ENCODE measurements at regions not wholly inside any gene's neighbourhood (a gene's known extent, or its start where the extent isn't known, plus 50 kb on each side); places are given as distances from the start of the nearest gene placed in this dataset.
"Not testable (repeated sequence)": the region's sequence is repeated elsewhere in the genome, so short reads cannot be mapped to it uniquely, and the experiment has no call there.

GRCh38 chr6:118719351-118720124 lies 68.1 kb upstream of the CEP85L start:
- no peak for DNase-seq (ENCODE audit: low spot score)

DNA sequence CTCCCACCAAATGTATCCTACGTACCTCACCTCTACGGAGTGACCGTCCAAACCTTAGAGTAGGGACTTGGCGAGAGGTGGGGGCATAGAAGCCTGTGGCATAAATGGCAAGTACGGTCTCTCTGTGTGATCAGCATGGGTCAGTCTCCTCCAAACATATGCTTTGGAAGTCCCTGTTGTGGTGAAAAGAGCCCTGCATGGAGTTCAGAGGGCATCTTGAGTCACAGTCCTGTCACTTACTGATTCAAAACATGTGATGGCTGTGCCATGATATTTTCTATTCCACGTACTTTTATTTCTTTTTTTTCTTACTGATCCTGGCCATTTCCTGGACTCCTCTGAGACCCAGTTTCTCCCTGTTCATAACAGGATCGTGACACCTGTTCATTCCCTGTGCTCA lies 67.5 kb upstream of the CEP85L start:
- DNase-seq (ENCODE audit: low spot score), result no peak

GRCh38 chr6:118718297-118718696 lies 66.9 kb upstream of the CEP85L start:
- no peak for DNase-seq (ENCODE audit: low spot score)

DNA sequence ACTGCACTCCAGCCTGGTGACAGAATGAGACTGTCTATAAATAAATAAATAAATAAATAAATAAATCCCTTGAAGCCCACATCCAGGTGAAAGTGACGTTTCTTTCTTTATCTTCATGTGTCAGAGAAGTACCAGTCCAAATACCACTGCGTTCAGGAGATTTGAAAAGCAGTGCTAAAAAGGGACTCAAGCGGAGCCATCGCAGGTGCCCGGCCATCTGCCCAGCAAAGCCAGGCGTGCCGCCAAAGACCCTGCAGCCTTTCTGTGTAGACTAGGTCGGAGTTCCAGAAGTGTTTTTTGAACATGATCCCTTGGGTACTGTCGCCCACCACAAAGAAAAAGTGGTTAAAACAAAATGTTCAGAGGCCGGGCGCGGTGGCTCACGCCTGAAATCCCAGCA lies 65.7 kb upstream of the CEP85L start:
- DNase-seq (ENCODE audit: low spot score), result no peak

GRCh38 chr6:118715907-118716306 lies 64.5 kb upstream of the CEP85L start:
- DNase-seq (ENCODE audit: low spot score), result not testable (repeated sequence)

DNA sequence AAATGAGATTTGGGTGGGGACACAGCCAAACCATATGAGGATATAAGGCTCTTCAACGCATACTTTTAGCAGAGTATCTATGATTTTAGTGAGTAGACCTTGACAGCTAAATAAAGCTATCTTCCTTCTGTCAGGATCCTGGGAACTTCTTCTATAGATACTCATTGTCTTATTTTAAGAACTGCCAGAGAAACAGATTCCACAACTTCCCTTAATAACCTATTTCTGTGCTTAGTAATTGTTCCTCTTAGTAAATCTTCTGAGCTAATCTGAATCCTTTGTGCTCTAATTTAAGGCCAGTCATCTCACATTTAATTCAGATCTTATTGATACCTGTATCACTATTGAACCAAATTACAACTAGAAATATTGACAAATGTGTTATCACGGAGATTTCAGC lies 64.0 kb upstream of the CEP85L start:
- no peak for DNase-seq (ENCODE audit: low spot score)

GRCh38 chr6:118714756-118715155 lies 63.4 kb upstream of the CEP85L start:
- no peak for DNase-seq (ENCODE audit: low spot score)

DNA sequence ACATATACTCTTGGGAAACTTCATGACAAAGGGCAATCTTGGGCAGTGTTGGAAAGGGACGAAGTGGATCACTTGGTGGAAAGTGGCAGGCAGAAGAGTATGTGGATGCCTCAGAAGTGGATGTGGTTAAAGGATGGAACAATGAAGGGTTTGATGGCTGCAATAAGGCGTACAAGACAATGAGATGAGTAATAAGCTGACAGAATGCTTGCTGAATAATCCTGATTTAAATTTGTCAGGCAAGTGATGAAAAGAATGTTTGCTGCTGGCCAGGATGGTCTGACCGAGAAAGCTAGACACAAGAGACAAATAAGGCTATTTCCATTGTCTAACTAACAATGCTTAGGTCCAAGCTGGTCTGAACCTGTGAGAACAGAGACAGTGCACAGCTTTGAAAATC lies 61.6 kb upstream of the CEP85L start:
- no peak for DNase-seq (ENCODE audit: low spot score)

- no peak for DNase-seq (ENCODE audit: low spot score)
Observed at GRCh38 chr6:118710616-118711015, 59.2 kb upstream of the CEP85L start.

- no peak for DNase-seq (ENCODE audit: low spot score)
Observed at GRCh38 chr6:118709859-118710350, 58.5 kb upstream of the CEP85L start.

DNA sequence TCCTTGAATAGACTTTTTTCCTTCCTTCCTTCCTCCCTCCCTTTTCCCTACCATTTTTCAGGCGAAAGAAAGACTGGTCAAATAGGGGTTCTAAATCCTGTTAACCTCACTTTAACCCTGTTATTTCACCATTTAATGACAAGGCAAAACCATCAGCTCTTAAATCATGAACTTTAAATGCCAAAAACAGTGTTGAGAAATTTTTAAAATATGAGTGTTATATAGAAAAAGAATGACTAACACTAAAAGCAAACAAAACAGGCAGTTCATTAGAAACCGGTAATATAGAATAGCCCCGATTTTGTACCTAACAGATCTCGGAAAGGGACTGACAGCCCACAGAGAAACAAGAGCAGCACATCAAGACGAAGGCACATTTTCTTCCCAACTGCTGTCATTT lies 57.4 kb upstream of the CEP85L start:
- DNase-seq (ENCODE audit: low spot score), result no peak

GRCh38 chr6:118708055-118708454 lies 56.7 kb upstream of the CEP85L start:
- no peak for DNase-seq (ENCODE audit: low spot score)

GRCh38 chr6:118706702-118707101 lies 55.3 kb upstream of the CEP85L start:
- DNase-seq (ENCODE audit: low spot score), result no peak

DNA sequence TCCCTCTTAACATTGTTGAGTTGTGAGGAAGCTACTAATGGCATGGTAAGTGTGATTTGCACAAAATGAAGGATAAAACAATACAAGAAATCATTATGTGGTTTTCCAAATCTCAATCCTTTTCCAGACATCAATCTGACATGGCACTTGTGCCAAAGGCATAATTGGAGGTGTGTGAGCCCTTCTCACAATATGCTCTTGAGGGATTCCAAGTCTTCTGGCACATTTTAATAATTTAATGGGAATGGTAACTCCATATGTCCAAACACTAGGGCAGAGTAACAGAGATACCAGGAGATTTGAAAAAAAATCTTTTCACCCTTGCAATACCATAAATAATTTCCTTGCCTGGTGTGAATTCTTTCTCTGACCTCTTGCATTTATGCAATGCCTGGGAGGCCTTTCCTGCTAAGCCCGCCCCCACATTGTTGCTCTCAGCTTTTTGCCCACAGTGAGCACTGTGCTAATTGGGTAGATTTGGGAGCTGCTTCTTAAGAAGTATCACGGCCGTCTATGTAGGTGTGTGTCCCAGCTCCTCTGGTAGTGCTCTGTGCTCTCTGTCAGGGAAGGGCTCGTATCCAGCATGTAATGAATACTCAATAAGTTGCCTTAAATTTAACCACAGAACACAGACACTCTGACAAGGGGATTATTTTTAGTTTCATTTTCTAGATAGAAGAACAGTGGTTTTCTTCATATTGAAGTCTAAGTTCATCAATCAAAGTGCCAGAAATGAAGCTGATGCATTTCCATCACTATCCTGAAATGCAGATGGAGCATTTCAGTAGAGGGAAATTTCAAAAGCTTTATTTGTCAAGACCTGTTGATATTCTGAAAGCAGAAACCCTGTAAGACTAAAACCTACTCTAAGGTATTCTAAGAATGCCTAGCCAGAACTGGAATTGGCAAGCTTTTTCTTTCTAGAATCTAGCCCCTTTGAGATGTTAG lies 54.4 kb upstream of the CEP85L start:
- DNase-seq (ENCODE audit: low spot score), result no peak

- no peak for DNase-seq (ENCODE audit: low spot score)
Observed at GRCh38 chr6:118704915-118705314, 53.5 kb upstream of the CEP85L start.

- DNase-seq (ENCODE audit: low spot score), result not testable (repeated sequence)
Observed at GRCh38 chr6:118701260-118701659, 49.9 kb upstream of the CEP85L start.

All from ecto neural progenitor cell (in vitro differentiated cells).